OCI-LY3 (cell line): ENCODE measurements at regions not wholly inside any gene's neighbourhood (a gene's known extent, or its start where the extent isn't known, plus 50 kb on each side); places are given as distances from the start of the nearest gene placed in this dataset.

Experiments
- H2AFZ ChIP-seq: fragments of 200-600, 300-600 bp; shearing (Covaris generic); 2 replicates; pipeline ENCODE4 v1.6.0; 2014; ENCODE audit warnings: antibody characterized with exemption, low read depth, low read length
- H3K27ac ChIP-seq: fragments of 200-600, 300-600 bp; sonication (generic); 2 replicates; pipeline ENCODE4 v1.5.1; 2014; ENCODE audit warnings: mild to moderate bottlenecking, low read length, moderate library complexity, mixed read lengths
- H3K27me3 ChIP-seq: fragments of 200-600, 300-600 bp; sonication (generic); 2 replicates; pipeline ENCODE4 v1.6.1; 2014; ENCODE audit warnings: low read depth, low read length, mixed read lengths
- H3K36me3 ChIP-seq: fragments of 200-600, 300-600 bp; sonication (generic); replicated peaks from 2 replicates; pipeline ENCODE3; 2014; ENCODE audit warnings: low read depth, low read length, mixed read lengths
- H3K4me1 ChIP-seq: fragments of 300-600, 200-600 bp; sonication (generic); 2 replicates; pipeline ENCODE4 v1.6.1; 2014; ENCODE audit warnings: low read length, mixed read lengths
- H3K4me2 ChIP-seq: fragments of 200-600, 300-600 bp; sonication (generic); 2 replicates; pipeline ENCODE4 v1.6.1; 2014; ENCODE audit warnings: low read length, mixed read lengths
- H3K4me3 ChIP-seq: fragments of 300-600, 200-600 bp; sonication (generic); 2 replicates; pipeline ENCODE4 v1.5.1; 2014; ENCODE audit warnings: antibody characterized with exemption, mild to moderate bottlenecking, low read length, moderate library complexity
- H3K79me2 ChIP-seq: fragments of 300-600, 200-600 bp; shearing (Covaris generic); 2 replicates; pipeline ENCODE4 v1.6.1; 2014; ENCODE audit warnings: mild to moderate bottlenecking, low read length, mixed read lengths
- H3K9ac ChIP-seq: fragments of 300-600, 200-600 bp; shearing (Covaris generic); 2 replicates; pipeline ENCODE4 v1.6.0; 2014; ENCODE audit warnings: mild to moderate bottlenecking, low read length, moderate library complexity
- H3K9me3 ChIP-seq: fragments of 200-600, 300-600 bp; shearing (Covaris generic); 2 replicates; pipeline ENCODE4 v1.6.1; 2014; ENCODE audit warnings: low read length, mixed read lengths; ENCODE audit not compliant: insufficient read depth
- H4K20me1 ChIP-seq: fragments of 200-600, 300-600 bp; sonication (generic); 2 replicates; pipeline ENCODE4 v1.6.1; 2016; ENCODE audit warnings: low read length, mixed read lengths; ENCODE audit not compliant: insufficient read depth
- CTCF ChIP-seq: fragments of 200-600, 300-600 bp; sonication (generic); IDR thresholded peaks from 2 replicates; pipeline ENCODE4 v1.5.1; 2014; ENCODE audit warnings: antibody characterized with exemption, low read length, low read depth
- EZH2phosphoT487 ChIP-seq: fragments of 200-600 bp; shearing (Covaris generic); IDR thresholded peaks from 2 replicates; pipeline ENCODE4 v1.6.1; 2018; ENCODE audit warnings: antibody characterized with exemption, mixed run types, low read depth

GRCh38 chr1:30437059-30437576, 286.3 kb downstream of the MATN1 start:
- Histone ChIP-seq H3K9ac (no peak overlapping the region), H4K20me1 (no peaks in the 10 kb centered on the region), H3K27me3 (peaks cover 6% of the 10 kb centered on the region; the same call in 1 of the 2 replicates), H3K4me1 (no peaks in the 10 kb centered on the region), H3K4me2 (no peak overlapping the region), H2AFZ (no peak overlapping the region), H3K4me3 (no peak overlapping the region), H3K27ac (no peak overlapping the region), H3K36me3 (no peaks in the 10 kb centered on the region), H3K79me2 (no peaks in the 10 kb centered on the region), H3K9me3 (no peaks in the 10 kb centered on the region)
- no peak for TF ChIP-seq CTCF
- TF ChIP-seq EZH2phosphoT487, result no peak

- H3K9ac ChIP-seq, result no peak overlapping the region
- H3K36me3 ChIP-seq, result no peaks in the 10 kb centered on the region
- TF ChIP-seq CTCF, result 0 out of 2 replicates have a peak, but pooled peaks have one; percentile 4
- no peak for TF ChIP-seq EZH2phosphoT487
- no peaks in the 10 kb centered on the region for H3K27me3 ChIP-seq
- H3K9me3 ChIP-seq, result no peaks in the 10 kb centered on the region
- H3K27ac ChIP-seq, result no peak overlapping the region
- no peak overlapping the region for H3K4me2 ChIP-seq
- H3K4me3 ChIP-seq, result no peak overlapping the region
- H3K4me1 ChIP-seq, result no peaks in the 10 kb centered on the region
- no peak overlapping the region for H2AFZ ChIP-seq
- no peaks in the 10 kb centered on the region for H4K20me1 ChIP-seq
- no peaks in the 10 kb centered on the region for H3K79me2 ChIP-seq
Measured at GRCh38 chr1:30427545-30427944, 295.8 kb downstream of the MATN1 start.

- H3K27ac ChIP-seq, result no peak overlapping the region
- no peak overlapping the region for H2AFZ ChIP-seq
- TF ChIP-seq EZH2phosphoT487 (no peak), CTCF (no peak)
- H4K20me1 ChIP-seq, result no peaks in the 10 kb centered on the region
- no peaks in the 10 kb centered on the region for H3K9me3 ChIP-seq
- no peaks in the 10 kb centered on the region for H3K79me2 ChIP-seq
- H3K27me3 ChIP-seq, result no peaks in the 10 kb centered on the region
- H3K4me2 ChIP-seq, result no peak overlapping the region
- no peaks in the 10 kb centered on the region for H3K4me1 ChIP-seq
- no peak overlapping the region for H3K4me3 ChIP-seq
- H3K9ac ChIP-seq, result no peak overlapping the region
- H3K36me3 ChIP-seq, result no peaks in the 10 kb centered on the region
Measured at GRCh38 chr1:30425046-30425445, 298.3 kb downstream of the MATN1 start.

- no peak overlapping the region for H2AFZ ChIP-seq
- H3K27ac ChIP-seq, result no peak overlapping the region
- no peaks in the 10 kb centered on the region for H3K36me3 ChIP-seq
- H3K9me3 ChIP-seq, result no peaks in the 10 kb centered on the region
- TF ChIP-seq EZH2phosphoT487 (no peak), CTCF (no peak)
- no peaks in the 10 kb centered on the region for H4K20me1 ChIP-seq
- no peak overlapping the region for H3K4me2 ChIP-seq
- H3K4me1 ChIP-seq, result no peaks in the 10 kb centered on the region
- no peaks in the 10 kb centered on the region for H3K27me3 ChIP-seq
- H3K79me2 ChIP-seq, result no peaks in the 10 kb centered on the region
- H3K9ac ChIP-seq, result no peak overlapping the region
- H3K4me3 ChIP-seq, result no peak overlapping the region
Measured at GRCh38 chr1:30423570-30423969, 299.8 kb downstream of the MATN1 start.
